IPS DF 6.9 (cell line): ENCODE measurements at regions not wholly inside any gene's neighbourhood (a gene's known extent, or its start where the extent isn't known, plus 50 kb on each side); places are given as distances from the start of the nearest gene placed in this dataset.
"Not testable (repeated sequence)": the region's sequence is repeated elsewhere in the genome, so short reads cannot be mapped to it uniquely, and the experiment has no call there.

ENCODE experiments used
- DNase-seq: peaks from one replicate; pipeline ENCODE4 v3.0.0-alpha.2; 2013; ENCODE audit warnings: low read depth, low spot score
- H3K27ac ChIP-seq: one replicate; pipeline ENCODE4 v1.5.1; 2013; ENCODE audit warnings: low read length, control low read depth
- H3K27me3 ChIP-seq: 2 replicates; pipeline ENCODE4 v1.6.1; 2013; ENCODE audit warnings: mild to moderate bottlenecking, low read length; ENCODE audit not compliant: control insufficient read depth, insufficient read depth
- H3K36me3 ChIP-seq: 2 replicates; pipeline ENCODE4 v1.6.1; 2013; ENCODE audit warnings: low read length; ENCODE audit not compliant: control insufficient read depth, insufficient read depth
- H3K4me1 ChIP-seq: 2 replicates; pipeline ENCODE4 v1.6.1; 2013; ENCODE audit warnings: low read length; ENCODE audit not compliant: control insufficient read depth, insufficient read depth
- H3K4me3 ChIP-seq: 2 replicates; pipeline ENCODE4 v1.5.1; 2013; ENCODE audit warnings: mild to moderate bottlenecking, low read length
- H3K9me3 ChIP-seq: 2 replicates; pipeline ENCODE4 v1.6.1; 2013; ENCODE audit warnings: low read length, inconsistent platforms; ENCODE audit not compliant: control insufficient read depth, insufficient read depth
- WGBS: extraction: QIAGEN DNeasy Blood & Tissue Kit; methylation state at CpG from one replicate; pipeline ENCODE4 v1.1.7; 2013; ENCODE audit warnings: mixed read lengths, missing lambda C conversion rate; ENCODE audit not compliant: insufficient read length, insufficient coverage; 5-methylcytosine and 5-hydroxymethylcytosine counted together

GRCh38 chr10:15921423-15921945 is 61.2 kb upstream of the MINDY3 start:
- H3K4me1 ChIP-seq, H3K27me3 ChIP-seq, H3K36me3 ChIP-seq, H3K9me3 ChIP-seq, DNase-seq, H3K4me3 ChIP-seq, H3K27ac ChIP-seq: not testable (repeated sequence)
- WGBS, result no CpG with 5 or more reads among the region's 28 CpGs

DNA sequence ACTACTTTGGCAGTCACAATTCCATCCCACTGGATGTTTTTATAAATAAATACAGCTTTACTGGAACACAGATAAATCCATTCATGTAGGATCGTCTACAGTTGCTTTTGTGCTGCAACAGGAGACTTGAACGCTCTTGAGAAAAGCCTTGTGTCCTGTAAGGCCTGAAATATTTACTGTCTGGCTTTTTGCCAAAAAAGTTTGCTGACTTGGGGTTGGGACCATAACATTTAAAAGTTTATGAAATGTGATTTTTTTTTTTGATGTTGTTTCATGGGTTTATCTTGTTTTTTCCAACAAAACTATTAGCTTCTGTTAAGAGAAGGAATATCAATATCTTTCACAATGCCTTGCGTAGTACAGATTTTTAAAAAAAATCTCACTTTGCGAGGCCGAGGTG is 71.1 kb upstream of the MINDY3 start:
- H3K9me3 ChIP-seq, result no peaks in the 10 kb centered on the region
- no peaks in the 10 kb centered on the region for H3K36me3 ChIP-seq
- no peak overlapping the region for H3K4me3 ChIP-seq
- H3K27ac ChIP-seq, result no peak overlapping the region
- no peak for DNase-seq
- no peaks in the 10 kb centered on the region for H3K27me3 ChIP-seq
- WGBS, result no CpG with 5 or more reads among the region's 5 CpGs
- no peaks in the 10 kb centered on the region for H3K4me1 ChIP-seq

DNA sequence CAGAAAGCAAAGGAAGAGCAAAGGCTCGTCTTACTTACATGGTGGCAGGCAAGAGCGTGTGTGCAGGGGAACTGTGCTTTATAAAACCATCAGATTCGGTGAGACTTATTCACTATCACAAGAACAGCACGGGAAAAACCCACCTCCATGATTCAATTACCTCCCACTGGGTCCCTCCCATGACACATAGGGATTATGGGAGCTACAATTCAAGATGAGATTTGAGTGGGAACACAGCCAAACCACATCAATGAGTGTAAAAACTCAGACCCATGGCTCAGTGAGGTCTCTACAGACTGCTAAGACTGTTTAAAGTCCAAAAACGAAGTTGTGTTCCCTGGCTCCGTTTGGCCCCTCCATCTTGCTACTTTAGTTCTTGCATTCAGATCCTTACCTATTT is 79.2 kb upstream of the MINDY3 start:
- not testable (repeated sequence) for H3K27me3 ChIP-seq, H3K4me3 ChIP-seq, H3K36me3 ChIP-seq, DNase-seq, H3K9me3 ChIP-seq, H3K27ac ChIP-seq, H3K4me1 ChIP-seq
- WGBS, result no CpG with 5 or more reads among the region's 6 CpGs

- Histone ChIP-seq H3K27me3 (no peaks in the 10 kb centered on the region), H3K9me3 (no peaks in the 10 kb centered on the region), H3K4me3 (no peak overlapping the region), H3K36me3 (no peaks in the 10 kb centered on the region), H3K27ac (no peak overlapping the region), H3K4me1 (no peaks in the 10 kb centered on the region)
- no peak for DNase-seq
- WGBS, result no CpG with 5 or more reads among the region's 1 CpG
These were observed 83.1 kb upstream of the MINDY3 start for GRCh38 chr10:15943426-15943825.

GRCh38 chr10:15954188-15954587 is 93.9 kb upstream of the MINDY3 start:
- no peaks in the 10 kb centered on the region for H3K36me3 ChIP-seq
- H3K27me3 ChIP-seq, result no peaks in the 10 kb centered on the region
- H3K4me3 ChIP-seq, result no peak overlapping the region
- no peaks in the 10 kb centered on the region for H3K9me3 ChIP-seq
- WGBS, result no CpG with 5 or more reads among the region's 4 CpGs
- H3K4me1 ChIP-seq, result no peaks in the 10 kb centered on the region
- no peak overlapping the region for H3K27ac ChIP-seq
- no peak for DNase-seq

DNA sequence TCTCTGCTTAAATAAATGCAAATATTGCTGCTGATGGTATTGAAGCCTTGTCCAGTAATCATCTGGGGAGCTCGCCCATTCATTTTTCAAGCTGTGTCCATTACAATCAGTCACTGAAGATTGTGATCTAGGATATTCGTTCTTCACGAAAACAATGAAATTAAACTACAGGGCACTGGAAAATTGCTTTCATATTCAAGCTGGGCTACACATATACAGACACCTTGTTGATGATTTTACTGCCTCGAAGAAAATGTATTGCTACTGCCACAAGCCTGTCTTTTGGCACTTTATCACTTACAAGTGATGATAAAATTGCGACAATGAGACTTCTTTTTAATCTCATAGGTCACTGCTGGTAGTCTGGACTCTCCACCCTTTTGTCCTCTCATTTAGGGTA is 100.0 kb upstream of the MINDY3 start:
- WGBS, result no CpG with 5 or more reads among the region's 5 CpGs
- no peaks in the 10 kb centered on the region for H3K4me1 ChIP-seq

DNA sequence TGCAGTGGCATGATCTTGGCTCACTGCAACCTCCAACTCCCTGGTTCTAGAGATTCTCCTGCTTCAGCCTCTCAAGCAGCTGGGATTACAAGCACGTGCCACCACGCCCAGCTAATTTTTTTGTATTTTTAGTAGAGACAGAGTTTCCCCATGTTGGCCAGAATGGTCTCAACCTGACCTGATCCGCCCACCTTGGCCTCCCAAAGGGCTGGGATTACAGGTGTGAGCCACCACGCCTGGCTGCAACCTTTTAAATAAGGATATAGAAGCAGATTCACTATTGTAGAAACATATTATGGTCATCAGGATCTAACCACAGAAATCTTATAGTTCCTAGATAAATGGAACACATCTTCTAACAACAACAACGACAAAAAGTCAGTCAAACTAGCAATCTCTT is 112.4 kb upstream of the MINDY3 start:
- not testable (repeated sequence) for H3K4me3 ChIP-seq, H3K36me3 ChIP-seq, H3K4me1 ChIP-seq, H3K27me3 ChIP-seq, H3K9me3 ChIP-seq, DNase-seq, H3K27ac ChIP-seq
- no CpG with 5 or more reads among the region's 5 CpGs for WGBS

More for the DNA sequence above, 100.0 kb upstream of the MINDY3 start:
- H3K27ac ChIP-seq, result no peak overlapping the region
- no peaks in the 10 kb centered on the region for H3K9me3 ChIP-seq
- no peak for DNase-seq
- H3K4me3 ChIP-seq, result no peak overlapping the region
- H3K36me3 ChIP-seq, result no peaks in the 10 kb centered on the region
- no peaks in the 10 kb centered on the region for H3K27me3 ChIP-seq

DNA sequence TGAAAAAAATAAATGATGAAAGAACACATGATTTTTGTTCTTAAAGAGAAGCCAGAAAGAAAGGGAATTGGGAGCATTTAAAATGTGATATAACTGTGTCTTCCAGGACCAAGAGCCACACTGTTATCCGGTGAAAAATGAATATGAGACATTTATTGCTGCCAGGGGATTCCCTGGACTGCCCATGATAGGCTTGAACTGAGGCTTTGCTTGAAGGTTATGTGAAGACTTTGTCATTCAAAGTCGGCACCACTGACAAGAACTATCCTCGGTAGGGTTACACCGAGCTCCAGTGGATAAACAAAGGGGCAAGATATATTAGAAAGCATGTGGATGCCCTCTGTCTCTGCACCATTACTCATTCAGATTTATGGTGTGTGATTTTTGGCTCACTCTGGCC is 125.4 kb upstream of the MINDY3 start:
- no peak for DNase-seq
- no peak overlapping the region for H3K27ac ChIP-seq
- WGBS, result no CpG with 5 or more reads among the region's 4 CpGs
- no peaks in the 10 kb centered on the region for H3K4me1 ChIP-seq
- no peaks in the 10 kb centered on the region for H3K9me3 ChIP-seq
- H3K27me3 ChIP-seq, result no peaks in the 10 kb centered on the region
- no peaks in the 10 kb centered on the region for H3K36me3 ChIP-seq
- no peak overlapping the region for H3K4me3 ChIP-seq

GRCh38 chr10:15990535-15991129 is 130.3 kb upstream of the MINDY3 start:
- DNase-seq, result no peak
- H3K27me3 ChIP-seq, result no peaks in the 10 kb centered on the region
- no peaks in the 10 kb centered on the region for H3K36me3 ChIP-seq
- no peaks in the 10 kb centered on the region for H3K9me3 ChIP-seq
- no peak overlapping the region for H3K27ac ChIP-seq
- peaks cover 2% of the 10 kb centered on the region; the same call in 1 of the 2 replicates for H3K4me1 ChIP-seq
- WGBS, result no CpG with 5 or more reads among the region's 11 CpGs
- no peak overlapping the region for H3K4me3 ChIP-seq

DNA sequence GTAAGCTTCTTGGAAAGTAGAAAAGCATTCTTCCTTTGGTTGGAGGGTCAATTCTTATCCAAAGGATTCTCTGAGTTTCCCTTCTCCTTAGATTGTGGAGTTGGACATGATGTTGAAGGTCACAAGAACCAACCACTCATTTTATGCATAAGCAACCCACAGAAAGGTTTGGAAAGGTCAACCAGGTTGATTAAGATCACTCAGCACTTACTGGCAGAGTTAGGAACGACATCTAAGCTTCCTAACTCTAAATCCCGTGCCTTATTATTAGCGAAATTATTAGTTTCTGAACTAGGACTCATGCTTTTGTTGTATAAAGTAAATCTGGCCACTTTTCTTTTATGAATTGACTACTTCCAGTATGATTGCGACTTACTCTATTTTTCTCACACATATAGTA is 137.0 kb upstream of the MINDY3 start:
- DNase-seq, result no peak
- Histone ChIP-seq H3K4me3 (no peak overlapping the region), H3K36me3 (no peaks in the 10 kb centered on the region), H3K27me3 (no peaks in the 10 kb centered on the region), H3K4me1 (no peaks in the 10 kb centered on the region), H3K27ac (no peak overlapping the region), H3K9me3 (no peaks in the 10 kb centered on the region)
- WGBS, result no CpG with 5 or more reads among the region's 4 CpGs

DNA sequence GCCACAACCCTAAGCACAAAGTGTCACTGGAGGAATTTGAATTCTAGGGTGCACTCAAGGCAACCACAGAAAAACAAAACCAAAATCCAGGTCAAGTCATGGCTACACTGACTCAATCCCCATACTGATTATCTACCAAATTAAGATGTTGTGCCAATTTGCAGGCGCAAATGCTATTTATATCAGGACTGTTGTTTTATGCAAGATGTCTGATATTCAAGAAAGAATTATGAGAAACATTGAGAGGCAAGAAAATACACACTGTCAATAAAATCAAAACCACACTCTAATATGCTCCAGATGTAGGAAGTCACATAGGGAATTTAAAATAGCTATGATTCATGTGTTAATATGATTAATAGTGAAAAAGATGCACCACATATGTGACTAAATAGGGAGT is 141.3 kb upstream of the MINDY3 start:
- H3K4me1 ChIP-seq, result no peaks in the 10 kb centered on the region
- H3K9me3 ChIP-seq, result no peaks in the 10 kb centered on the region
- no peaks in the 10 kb centered on the region for H3K27me3 ChIP-seq
- H3K4me3 ChIP-seq, result no peak overlapping the region
- DNase-seq, result no peak
- WGBS, result no CpG with 5 or more reads among the region's 1 CpG
- H3K36me3 ChIP-seq, result no peaks in the 10 kb centered on the region
- no peak overlapping the region for H3K27ac ChIP-seq
